ENCODE measurements at regions not wholly inside any gene's neighbourhood (a gene's known extent, or its start where the extent isn't known, plus 50 kb on each side); places are given as distances from the start of the nearest gene placed in this dataset.

DNA sequence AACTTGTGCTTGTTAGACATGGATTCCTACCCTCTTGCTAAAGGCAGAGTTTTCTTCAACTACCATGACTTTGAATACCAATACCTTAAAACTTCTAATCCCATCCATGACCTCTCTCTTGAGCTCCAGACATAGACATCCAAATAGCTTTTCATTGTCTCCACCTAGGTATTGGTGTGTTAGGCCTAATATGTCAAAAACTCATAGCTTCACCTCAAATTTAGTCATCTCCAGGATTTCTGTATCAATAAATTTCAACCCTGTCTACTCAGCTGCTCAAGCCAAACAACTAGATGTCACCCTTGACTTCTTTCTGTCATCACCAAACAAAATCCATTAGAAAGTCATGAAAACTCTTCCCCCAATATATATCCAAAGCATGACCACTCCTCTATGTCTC, 617.7 kb upstream of the GRIA3 start:
- H3K27ac ChIP-seq: no peak overlapping the region
- no peak for TF ChIP-seq CTCF (conservative IDR thresholded peaks at IDR 0.05)

- no peak for TF ChIP-seq CTCF (conservative IDR thresholded peaks at IDR 0.05)
- no peak overlapping the region for H3K27ac ChIP-seq
Measured at GRCh38 chrX:122567911-122568310, 616.2 kb upstream of the GRIA3 start.

DNA sequence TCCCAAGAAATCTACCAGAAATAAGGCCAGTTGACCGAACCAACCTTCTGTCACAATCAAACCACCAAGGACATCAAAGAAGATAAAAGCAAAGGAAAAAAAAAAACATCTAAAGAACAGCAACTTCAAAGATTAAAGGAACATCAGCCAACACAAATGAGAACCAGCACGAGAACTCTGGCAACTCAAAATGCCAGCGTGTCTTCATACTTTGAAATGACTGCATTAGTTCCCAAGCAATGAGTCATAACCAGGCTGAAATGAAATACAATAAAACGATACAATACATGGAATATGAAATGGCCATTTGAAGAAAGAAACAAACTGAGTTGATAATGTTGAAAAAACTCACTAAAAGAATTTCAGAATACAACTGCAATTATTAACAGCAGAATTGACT, 611.6 kb upstream of the GRIA3 start:
- no peak overlapping the region for H3K27ac ChIP-seq
- TF ChIP-seq CTCF (conservative IDR thresholded peaks at IDR 0.05): no peak

- no peak for TF ChIP-seq CTCF (conservative IDR thresholded peaks at IDR 0.05)
Measured at GRCh38 chrX:122579036-122579435, 605.0 kb upstream of the GRIA3 start.

DNA sequence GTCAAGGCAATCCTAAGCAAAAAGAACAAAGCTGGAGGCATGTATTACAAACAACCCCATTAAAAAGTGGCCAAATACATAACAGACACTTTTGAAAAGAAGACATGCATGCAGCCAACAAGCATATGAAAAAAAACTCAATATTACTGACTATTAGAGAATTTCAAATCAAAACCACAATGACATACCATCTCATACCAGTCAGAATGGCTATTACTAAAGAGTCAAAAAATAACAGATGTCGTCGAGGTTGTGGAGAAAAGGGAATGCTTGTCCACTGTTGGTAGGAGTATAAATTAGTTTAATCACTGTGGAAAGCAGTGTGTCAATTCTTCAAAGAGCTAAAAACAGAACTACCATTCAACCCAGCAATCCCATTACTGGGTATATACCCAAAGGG, 604.6 kb upstream of the GRIA3 start:
- TF ChIP-seq CTCF (conservative IDR thresholded peaks at IDR 0.05): no peak
- no peak overlapping the region for H3K27ac ChIP-seq

More at GRCh38 chrX:122579036-122579435, 605.0 kb upstream of the GRIA3 start:
- no peak overlapping the region for H3K27ac ChIP-seq

- no peak for TF ChIP-seq CTCF (conservative IDR thresholded peaks at IDR 0.05)
- no peak overlapping the region for H3K27ac ChIP-seq
Measured at GRCh38 chrX:122582280-122582974, 601.7 kb upstream of the GRIA3 start.

DNA sequence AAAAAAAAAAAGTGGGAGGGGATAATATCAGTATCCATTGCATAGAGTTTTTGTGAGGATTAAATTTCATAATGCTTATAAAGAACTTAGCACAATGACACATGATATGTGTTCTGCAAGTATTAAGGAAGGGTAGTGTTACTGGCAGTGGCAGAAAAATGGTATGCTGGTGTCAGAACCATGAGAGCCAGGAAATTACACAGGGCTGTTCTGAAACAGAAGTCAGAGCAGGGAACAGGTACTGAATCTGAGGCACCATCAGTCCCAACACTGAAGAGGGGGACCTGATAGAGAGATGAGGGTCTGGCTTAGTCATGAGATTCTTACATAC, 601.1 kb upstream of the GRIA3 start:
- no peak for TF ChIP-seq CTCF (conservative IDR thresholded peaks at IDR 0.05)
- H3K27ac ChIP-seq: no peak overlapping the region
